H1 (cell line): ENCODE measurements at regions not wholly inside any gene's neighbourhood (a gene's known extent, or its start where the extent isn't known, plus 50 kb on each side); places are given as distances from the start of the nearest gene placed in this dataset.

Source experiments
- CTCF ChIA-PET: fragments of 300-600 bp; sonication (Branson Sonifier 250); formaldehyde crosslinking; loops from one replicate; lab custom pipeline; 2021; ENCODE audit not compliant: partially characterized antibody; lab: Charles Lee
- POLR2A ChIA-PET: fragments of 300-600 bp; sonication (Branson Sonifier 250); formaldehyde crosslinking; loops from one replicate; lab custom pipeline; 2021; ENCODE audit warnings: inconsistent platforms; ENCODE audit not compliant: partially characterized antibody; lab: Charles Lee
- DNase-seq, 2 experiments: peaks; one replicate each; pipeline versions ENCODE4 v3.0.0 to v3.0.0-alpha.2; 2010 to 2022; ENCODE audit warnings: low spot score in 2 of 2, low read depth in 1 of 2, mixed read lengths in 1 of 2
- FAIRE-seq: peaks from 2 replicates; lab custom pipeline; 2011; peaks lifted over from hg19 to GRCh38; lab: Jason Lieb, UNC
- H2AFZ ChIP-seq: 2 replicates; pipeline ENCODE4 v1.8.1; 2012; ENCODE audit warnings: low read length, inconsistent platforms
- H2AK5ac ChIP-seq: 2 replicates; pipeline ENCODE4 v1.6.1; 2013; ENCODE audit warnings: low read depth, low read length
- H2BK120ac ChIP-seq: replicated peaks from 2 replicates; pipeline ENCODE3; 2013; ENCODE audit warnings: low read depth, low read length, inconsistent platforms
- H2BK12ac ChIP-seq: 2 replicates; pipeline ENCODE4 v1.6.1; 2013; ENCODE audit warnings: low read depth, low read length
- H2BK15ac ChIP-seq: 2 replicates; pipeline ENCODE4 v1.6.1; 2013; ENCODE audit warnings: low read length
- H2BK20ac ChIP-seq: 2 replicates; pipeline ENCODE4 v1.6.1; 2013; ENCODE audit warnings: low read length
- H2BK5ac ChIP-seq: 2 replicates; pipeline ENCODE4 v1.6.1; 2013; ENCODE audit warnings: low read depth, low read length
- H3K14ac ChIP-seq: 2 replicates; pipeline ENCODE4 v1.6.1; 2013; ENCODE audit warnings: inconsistent platforms; ENCODE audit not compliant: insufficient read length
- H3K18ac ChIP-seq: 2 replicates; pipeline ENCODE4 v1.6.1; 2013; ENCODE audit warnings: low read length; ENCODE audit errors: extremely low read depth
- H3K23ac ChIP-seq: 2 replicates; pipeline ENCODE4 v1.6.1; 2013; ENCODE audit warnings: inconsistent platforms; ENCODE audit not compliant: insufficient read length
- H3K23me2 ChIP-seq: 2 replicates; pipeline ENCODE4 v1.6.1; 2013; ENCODE audit warnings: low read depth, low read length
- H3K27ac ChIP-seq: 2 replicates; pipeline ENCODE4 v1.6.1; 2011; ENCODE audit warnings: low read depth, low read length, inconsistent platforms
- H3K27me3 ChIP-seq, 4 experiments: replicated peaks in 1 of 4; 1 replicate in 1 of 4; 2 replicates in 3 of 4; pipeline versions ENCODE4 v1.6.1 to v1.8.1; 2011 to 2013; ENCODE audit warnings: low read length in 3 of 4, mild to moderate bottlenecking in 3 of 4, inconsistent platforms in 2 of 4, mixed read lengths in 2 of 4, moderate library complexity in 1 of 4; ENCODE audit not compliant: control insufficient read depth in 3 of 4, insufficient read depth in 3 of 4; ENCODE audit errors: extremely low read depth in 1 of 4
- H3K36me3 ChIP-seq, 4 experiments: 2 replicates each; pipeline versions ENCODE4 v1.6.1 to v1.8.1; 2011 to 2013; ENCODE audit warnings: mild to moderate bottlenecking in 4 of 4, low read length in 3 of 4, moderate library complexity in 2 of 4, control low read depth in 1 of 4, inconsistent platforms in 1 of 4; ENCODE audit not compliant: insufficient read depth in 4 of 4, control insufficient read depth in 2 of 4
- H3K4ac ChIP-seq: replicated peaks from 2 replicates; pipeline ENCODE3; 2013; ENCODE audit warnings: low read length, low read depth, mixed read lengths, inconsistent platforms; ENCODE audit not compliant: insufficient read length
- H3K4me1 ChIP-seq, 4 experiments: replicated peaks in 1 of 4; 1 replicate in 1 of 4; 2 replicates in 3 of 4; pipeline versions ENCODE4 v1.6.1 to v1.8.1; 2011 to 2013; ENCODE audit warnings: low read length in 3 of 4, inconsistent platforms in 2 of 4, mixed read lengths in 1 of 4; ENCODE audit not compliant: insufficient read depth in 4 of 4, control insufficient read depth in 3 of 4
- H3K4me2 ChIP-seq, 2 experiments: 2 replicates each; pipeline versions ENCODE4 v1.6.1 to v1.8.1; 2011 to 2013; ENCODE audit warnings: low read depth in 2 of 2, low read length in 2 of 2, control low read depth in 1 of 2, inconsistent platforms in 1 of 2, mild to moderate bottlenecking in 1 of 2; ENCODE audit not compliant: insufficient read depth in 1 of 2
- H3K4me3 ChIP-seq, 4 experiments: fragments of 200-600, 300-600 bp in 1 of 4; sonication (generic), shearing (Covaris generic), sonication (Bioruptor Twin) in 1 of 4; 2 replicates each; pipeline versions ENCODE4 v1.5.1 to v1.8.1; 2011 to 2016; ENCODE audit warnings: low read length in 4 of 4, low read depth in 3 of 4, control low read depth in 2 of 4, inconsistent platforms in 2 of 4, mild to moderate bottlenecking in 2 of 4, mixed read lengths in 1 of 4, moderate library complexity in 1 of 4; ENCODE audit not compliant: insufficient read depth in 2 of 4; ENCODE audit errors: extremely low read depth in 1 of 4
- H3K56ac ChIP-seq: replicated peaks from 2 replicates; pipeline ENCODE3; 2013; ENCODE audit warnings: low read depth, mild to moderate bottlenecking, mixed read lengths, low read length, inconsistent platforms; ENCODE audit not compliant: insufficient read length
- H3K79me1 ChIP-seq: 2 replicates; pipeline ENCODE4 v1.6.1; 2013; ENCODE audit warnings: low read depth, low read length, control low read depth
- H3K79me2 ChIP-seq, 2 experiments: 2 replicates each; pipeline versions ENCODE4 v1.6.1 to v1.8.1; 2012 to 2013; ENCODE audit warnings: low read length in 2 of 2, mild to moderate bottlenecking in 2 of 2, inconsistent platforms in 1 of 2; ENCODE audit not compliant: insufficient read depth in 2 of 2, control insufficient read depth in 1 of 2
- H3K9ac ChIP-seq, 4 experiments: replicated peaks in 1 of 4; 1 replicate in 1 of 4; 2 replicates in 3 of 4; pipeline versions ENCODE4 v1.6.1 to v1.8.1; 2011 to 2013; ENCODE audit warnings: low read depth in 3 of 4, low read length in 3 of 4, control low read depth in 2 of 4, mild to moderate bottlenecking in 2 of 4, moderate library complexity in 2 of 4, inconsistent platforms in 1 of 4; ENCODE audit errors: extremely low read depth in 1 of 4
- H3K9me3 ChIP-seq, 2 experiments: 2 replicates each; pipeline versions ENCODE4 v1.6.1 to v1.8.1; 2012 to 2013; ENCODE audit warnings: mild to moderate bottlenecking in 2 of 2, moderate library complexity in 2 of 2, control low read depth in 1 of 2, inconsistent platforms in 1 of 2, low read depth in 1 of 2, low read length in 1 of 2, mixed read lengths in 1 of 2; ENCODE audit not compliant: insufficient read depth in 2 of 2
- H4K20me1 ChIP-seq, 2 experiments: replicated peaks in 1 of 2; 2 replicates each; pipeline versions ENCODE3 to v1.8.1; 2011 to 2013; ENCODE audit warnings: inconsistent platforms in 2 of 2, low read length in 2 of 2, mild to moderate bottlenecking in 1 of 2; ENCODE audit not compliant: insufficient read depth in 2 of 2, control insufficient read depth in 1 of 2
- H4K5ac ChIP-seq: 2 replicates; pipeline ENCODE4 v1.6.1; 2013; ENCODE audit warnings: low read length, low read depth, mixed read lengths, inconsistent platforms; ENCODE audit not compliant: insufficient read length
- H4K8ac ChIP-seq: 2 replicates; pipeline ENCODE4 v1.8.0; 2013; ENCODE audit warnings: mild to moderate bottlenecking, moderate library complexity, low read length, inconsistent platforms; ENCODE audit not compliant: insufficient read depth; ENCODE audit errors: extremely low read depth
- H4K91ac ChIP-seq: replicated peaks from 2 replicates; pipeline ENCODE3; 2013; ENCODE audit warnings: low read length, mixed read lengths, inconsistent platforms; ENCODE audit not compliant: insufficient read length
- CREB1 ChIP-seq: IDR thresholded peaks from 2 replicates; pipeline ENCODE4 v1.6.1; 2012; ENCODE audit warnings: inconsistent platforms
- JUN ChIP-seq: IDR thresholded peaks from 2 replicates; pipeline ENCODE4 v1.6.1; 2011; ENCODE audit warnings: low read depth, mild to moderate bottlenecking, improper control_type of control experiment, low read length
- RXRA ChIP-seq: IDR thresholded peaks from 2 replicates; pipeline ENCODE4 v1.6.1; 2011; ENCODE audit warnings: low read depth, mild to moderate bottlenecking, low read length, moderate library complexity; ENCODE audit not compliant: insufficient read depth
- WGBS, 2 experiments: shearing (Covaris generic) in 1 of 2; methylation state at CpG; one replicate each; pipeline versions ENCODE4 v1.1.6 to v1.1.7; 2013 to 2015; ENCODE audit warnings: low lambda C conversion rate in 2 of 2, mixed read lengths in 2 of 2, inconsistent platforms in 1 of 2, low coverage in 1 of 2, missing lambda C conversion rate in 1 of 2; ENCODE audit not compliant: insufficient replicate concordance in 2 of 2, insufficient coverage in 1 of 2, insufficient read length in 1 of 2; ENCODE audit errors: extremely low coverage in 1 of 2, missing lambda C conversion rate in 1 of 2; 5-methylcytosine and 5-hydroxymethylcytosine counted together

- 88% methylated on average over 3 of the region's 3 CpGs; no CpG with 5 or more reads in 1 of the 2 experiments for WGBS, 2 experiments
- TF ChIP-seq CREB1: no peak
- TF ChIP-seq RXRA: no peak
- no peak for TF ChIP-seq JUN
Observed at GRCh38 chr6:88449770-88450169, 283.6 kb upstream of the CNR1 start.

More at GRCh38 chr6:88449770-88450169, 283.6 kb upstream of the CNR1 start:
- Histone ChIP-seq H3K23ac (no peak overlapping the region), H2AK5ac (no peak overlapping the region), H3K79me2 (no peaks in the 10 kb centered on the region), H3K9me3 (peaks cover 0 to 4% of the 10 kb centered on the region in 2 experiments; a peak in 1 of 4 replicates), H3K27ac (no peak overlapping the region), H3K27me3 (no peaks in the 10 kb centered on the region), H4K5ac (no peak overlapping the region), H2AFZ (no peak overlapping the region), H3K56ac (no peak overlapping the region), H2BK12ac (no peak overlapping the region), H3K4ac (no peak overlapping the region), H2BK5ac (no peak overlapping the region), H3K4me1 (no peaks in the 10 kb centered on the region), H3K4me2 (no peak overlapping the region), H4K8ac (no peak overlapping the region), H2BK15ac (no peak overlapping the region), H3K14ac (no peak overlapping the region), H4K91ac (no peak overlapping the region), H3K18ac (no peak overlapping the region), H4K20me1 (no peaks in the 10 kb centered on the region), H3K9ac (no peak overlapping the region), H3K23me2 (no peaks in the 10 kb centered on the region), H2BK20ac (no peak overlapping the region), H2BK120ac (no peak overlapping the region), H3K4me3 (no peak overlapping the region), H3K79me1 (no peaks in the 10 kb centered on the region), H3K36me3 (no peaks in the 10 kb centered on the region)
- ChIA-PET POLR2A (no interaction called here), CTCF (no interaction called here)
- DNase-seq (no peak), FAIRE-seq (no peak)
